Neural cell (in vitro differentiated cells): ENCODE measurements at regions not wholly inside any gene's neighbourhood (a gene's known extent, or its start where the extent isn't known, plus 50 kb on each side); places are given as distances from the start of the nearest gene placed in this dataset.

Experiments used
- H2AFZ ChIP-seq: fragments of 200-600, 300-800 bp; sonication (generic), shearing (Covaris generic); 2 replicates; pipeline ENCODE4 v1.6.0; 2014; ENCODE audit warnings: low read depth, mild to moderate bottlenecking, antibody characterized with exemption, low read length, moderate library complexity
- H3F3A ChIP-seq: fragments of 200-600 bp; shearing (Covaris generic); 2 replicates; pipeline ENCODE4 v1.6.1; 2016; ENCODE audit warnings: mild to moderate bottlenecking, moderate library complexity, mixed read lengths, antibody characterized with exemption, low read length; ENCODE audit not compliant: insufficient read depth, poor library complexity, severe bottlenecking
- H3K27ac ChIP-seq: fragments of 200-600, 300-800 bp; sonication (generic), shearing (Covaris generic); 2 replicates; pipeline ENCODE4 v1.5.1; 2014; ENCODE audit warnings: mild to moderate bottlenecking, low read length, moderate library complexity
- H3K27me3 ChIP-seq: fragments of 300-800, 200-600 bp; sonication (generic), shearing (Covaris generic); 2 replicates; pipeline ENCODE4 v1.6.0; 2014; ENCODE audit warnings: mild to moderate bottlenecking, low read depth, low read length, moderate library complexity; ENCODE audit not compliant: insufficient read depth
- H3K36me3 ChIP-seq: fragments of 300-800, 200-600 bp; sonication (generic), shearing (Covaris generic); 2 replicates; pipeline ENCODE4 v1.5.1; 2014; ENCODE audit warnings: mild to moderate bottlenecking, antibody characterized with exemption, low read length, moderate library complexity; ENCODE audit not compliant: insufficient read depth
- H3K4me2 ChIP-seq: fragments of 300-800, 200-600 bp; sonication (generic), shearing (Covaris generic); 2 replicates; pipeline ENCODE4 v1.6.0; 2014; ENCODE audit warnings: mild to moderate bottlenecking, low read length
- H3K4me3 ChIP-seq: fragments of 300-800, 200-600 bp; sonication (generic), shearing (Covaris generic); 2 replicates; pipeline ENCODE4 v1.5.1; 2014; ENCODE audit warnings: mild to moderate bottlenecking, low read length, moderate library complexity
- H3K79me2 ChIP-seq: fragments of 200-600 bp; shearing (Covaris generic); replicated peaks from 2 replicates; pipeline ENCODE4 v1.6.0; 2014; ENCODE audit warnings: mild to moderate bottlenecking, low read length, moderate library complexity; ENCODE audit not compliant: insufficient read depth
- H3K9ac ChIP-seq: fragments of 300-800, 200-600 bp; sonication (generic), shearing (Covaris generic); 2 replicates; pipeline ENCODE4 v1.6.1; 2016; ENCODE audit warnings: mild to moderate bottlenecking, low read length, mixed read lengths
- H3K9me2 ChIP-seq: fragments of 200-600 bp; shearing (Covaris generic); 2 replicates; pipeline ENCODE4 v1.6.1; 2016; ENCODE audit warnings: mild to moderate bottlenecking, low read length, mixed read lengths; ENCODE audit not compliant: insufficient read depth
- H3K9me3 ChIP-seq: fragments of 200-600, 300-800 bp; sonication (generic), shearing (Covaris generic); 2 replicates; pipeline ENCODE4 v1.6.1; 2016; ENCODE audit warnings: mild to moderate bottlenecking, mixed run types, low read length, moderate library complexity, mixed read lengths
- H4K20me1 ChIP-seq: fragments of 200-600 bp; shearing (Covaris generic); 2 replicates; pipeline ENCODE4 v1.6.1; 2016; ENCODE audit warnings: mild to moderate bottlenecking, mixed run types; ENCODE audit not compliant: insufficient read depth
- CTCF ChIP-seq: fragments of 450-650 bp; IDR thresholded peaks from 2 replicates; pipeline ENCODE4 v1.5.1; 2014; ENCODE audit warnings: antibody characterized with exemption, mild to moderate bottlenecking, moderate library complexity; ENCODE audit not compliant: poor library complexity, severe bottlenecking
- EP300 ChIP-seq: fragments of 450-650 bp; conservative IDR thresholded peaks from 2 replicates; pipeline ENCODE4 v1.6.1; 2014; ENCODE audit warnings: antibody characterized with exemption, mild to moderate bottlenecking, moderate library complexity; ENCODE audit not compliant: poor library complexity, severe bottlenecking
- EZH2 ChIP-seq: fragments of 200-600, 300-800 bp; shearing (Covaris generic), sonication (generic); IDR thresholded peaks from 2 replicates; pipeline ENCODE4 v1.6.1; 2014; ENCODE audit warnings: antibody characterized with exemption, low read length, borderline replicate concordance, mild to moderate bottlenecking; ENCODE audit not compliant: insufficient read depth, poor library complexity, severe bottlenecking
- MXI1 ChIP-seq: fragments of 450-650 bp; conservative IDR thresholded peaks from 2 replicates; pipeline ENCODE4 v1.6.1; 2014; ENCODE audit warnings: antibody characterized with exemption, mild to moderate bottlenecking; ENCODE audit not compliant: poor library complexity, severe bottlenecking
- POLR2AphosphoS5 ChIP-seq: IDR thresholded peaks from 2 replicates; pipeline ENCODE4 v1.6.1; 2012
- RAD21 ChIP-seq: fragments of 450-650 bp; conservative IDR thresholded peaks from 2 replicates; pipeline ENCODE4 v1.6.1; 2014; ENCODE audit warnings: antibody characterized with exemption, mild to moderate bottlenecking, moderate library complexity
- REST ChIP-seq: IDR thresholded peaks from 2 replicates; pipeline ENCODE4 v1.6.1; 2012; ENCODE audit warnings: borderline replicate concordance
- SMC3 ChIP-seq: fragments of 450-650 bp; conservative IDR thresholded peaks from 2 replicates; pipeline ENCODE4 v1.6.1; 2014; ENCODE audit warnings: antibody characterized with exemption, mild to moderate bottlenecking, moderate library complexity; ENCODE audit not compliant: poor library complexity
- TAF1 ChIP-seq: IDR thresholded peaks from 2 replicates; pipeline ENCODE4 v1.6.1; 2012; ENCODE audit warnings: low read depth

- H2AFZ ChIP-seq: no peak overlapping the region
Observed at GRCh38 chr5:96113170-96113939, 151.7 kb upstream of the ELL2 start.

GRCh38 chr5:96112703-96113102 lies 151.1 kb upstream of the ELL2 start:
- Histone ChIP-seq H3K4me3 (no peak overlapping the region), H3K4me2 (no peak overlapping the region), H3K9me2 (no peaks in the 10 kb centered on the region), H2AFZ (no peak overlapping the region), H3K9me3 (no peaks in the 10 kb centered on the region), H4K20me1 (no peaks in the 10 kb centered on the region), H3K27me3 (no peaks in the 10 kb centered on the region), H3K27ac (no peak overlapping the region), H3K9ac (no peak overlapping the region), H3K36me3 (no peaks in the 10 kb centered on the region), H3K79me2 (no peaks in the 10 kb centered on the region), H3F3A (no peaks in the 10 kb centered on the region)
- no peak for TF ChIP-seq RAD21
- no peak for TF ChIP-seq CTCF
- TF ChIP-seq MXI1: no peak
- TF ChIP-seq SMC3: no peak
- TF ChIP-seq EP300: no peak

More at GRCh38 chr5:96113170-96113939, 151.7 kb upstream of the ELL2 start:
- no peaks in the 10 kb centered on the region for H4K20me1 ChIP-seq
- no peaks in the 10 kb centered on the region for H3F3A ChIP-seq
- H3K9ac ChIP-seq: no peak overlapping the region
- H3K27me3 ChIP-seq: no peaks in the 10 kb centered on the region
- H3K36me3 ChIP-seq: no peaks in the 10 kb centered on the region
- no peak overlapping the region for H3K4me2 ChIP-seq
- no peak overlapping the region for H3K4me3 ChIP-seq
- H3K9me3 ChIP-seq: no peaks in the 10 kb centered on the region
- no peaks in the 10 kb centered on the region for H3K79me2 ChIP-seq
- H3K9me2 ChIP-seq: no peaks in the 10 kb centered on the region
- no peak for TF ChIP-seq MXI1
- no peak for TF ChIP-seq CTCF
- TF ChIP-seq REST: no peak
- TF ChIP-seq EZH2: no peak
- TF ChIP-seq POLR2AphosphoS5: no peak
- TF ChIP-seq SMC3: no peak
- no peak for TF ChIP-seq TAF1
- TF ChIP-seq EP300: no peak
- TF ChIP-seq RAD21: no peak
- no peak overlapping the region for H3K27ac ChIP-seq
